ENCODE measurements at regions not wholly inside any gene's neighbourhood (a gene's known extent, or its start where the extent isn't known, plus 50 kb on each side); places are given as distances from the start of the nearest gene placed in this dataset.

GRCh38 chr2:128547667-128548066 lies 229.0 kb upstream of the HS6ST1 start:
- TF ChIP-seq, protein P1, sequence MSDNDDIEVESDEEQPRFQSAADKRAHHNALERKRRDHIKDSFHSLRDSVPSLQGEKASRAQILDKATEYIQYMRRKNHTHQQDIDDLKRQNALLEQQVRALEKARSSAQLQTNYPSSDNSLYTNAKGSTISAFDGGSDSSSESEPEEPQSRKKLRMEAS (CRISPR knock-in tag; IDR thresholded peaks at IDR 0.05), result no peak
- no peak for TF ChIP-seq CREM (CRISPR knock-in tag; IDR thresholded peaks at IDR 0.05)
- TF ChIP-seq, protein P2, sequence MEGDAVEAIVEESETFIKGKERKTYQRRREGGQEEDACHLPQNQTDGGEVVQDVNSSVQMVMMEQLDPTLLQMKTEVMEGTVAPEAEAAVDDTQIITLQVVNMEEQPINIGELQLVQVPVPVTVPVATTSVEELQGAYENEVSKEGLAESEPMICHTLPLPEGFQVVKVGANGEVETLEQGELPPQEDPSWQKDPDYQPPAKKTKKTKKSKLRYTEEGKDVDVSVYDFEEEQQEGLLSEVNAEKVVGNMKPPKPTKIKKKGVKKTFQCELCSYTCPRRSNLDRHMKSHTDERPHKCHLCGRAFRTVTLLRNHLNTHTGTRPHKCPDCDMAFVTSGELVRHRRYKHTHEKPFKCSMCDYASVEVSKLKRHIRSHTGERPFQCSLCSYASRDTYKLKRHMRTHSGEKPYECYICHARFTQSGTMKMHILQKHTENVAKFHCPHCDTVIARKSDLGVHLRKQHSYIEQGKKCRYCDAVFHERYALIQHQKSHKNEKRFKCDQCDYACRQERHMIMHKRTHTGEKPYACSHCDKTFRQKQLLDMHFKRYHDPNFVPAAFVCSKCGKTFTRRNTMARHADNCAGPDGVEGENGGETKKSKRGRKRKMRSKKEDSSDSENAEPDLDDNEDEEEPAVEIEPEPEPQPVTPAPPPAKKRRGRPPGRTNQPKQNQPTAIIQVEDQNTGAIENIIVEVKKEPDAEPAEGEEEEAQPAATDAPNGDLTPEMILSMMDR (IDR thresholded peaks at IDR 0.05), result no peak
- TF ChIP-seq ATF1 (CRISPR knock-in tag; IDR thresholded peaks at IDR 0.05), result no peak
- TF ChIP-seq KAT7 (CRISPR knock-in tag; IDR thresholded peaks at IDR 0.05; ENCODE audit: borderline replicate concordance), result no peak
